ENCODE measurements at regions not wholly inside any gene's neighbourhood (a gene's known extent, or its start where the extent isn't known, plus 50 kb on each side); places are given as distances from the start of the nearest gene placed in this dataset.

DNA sequence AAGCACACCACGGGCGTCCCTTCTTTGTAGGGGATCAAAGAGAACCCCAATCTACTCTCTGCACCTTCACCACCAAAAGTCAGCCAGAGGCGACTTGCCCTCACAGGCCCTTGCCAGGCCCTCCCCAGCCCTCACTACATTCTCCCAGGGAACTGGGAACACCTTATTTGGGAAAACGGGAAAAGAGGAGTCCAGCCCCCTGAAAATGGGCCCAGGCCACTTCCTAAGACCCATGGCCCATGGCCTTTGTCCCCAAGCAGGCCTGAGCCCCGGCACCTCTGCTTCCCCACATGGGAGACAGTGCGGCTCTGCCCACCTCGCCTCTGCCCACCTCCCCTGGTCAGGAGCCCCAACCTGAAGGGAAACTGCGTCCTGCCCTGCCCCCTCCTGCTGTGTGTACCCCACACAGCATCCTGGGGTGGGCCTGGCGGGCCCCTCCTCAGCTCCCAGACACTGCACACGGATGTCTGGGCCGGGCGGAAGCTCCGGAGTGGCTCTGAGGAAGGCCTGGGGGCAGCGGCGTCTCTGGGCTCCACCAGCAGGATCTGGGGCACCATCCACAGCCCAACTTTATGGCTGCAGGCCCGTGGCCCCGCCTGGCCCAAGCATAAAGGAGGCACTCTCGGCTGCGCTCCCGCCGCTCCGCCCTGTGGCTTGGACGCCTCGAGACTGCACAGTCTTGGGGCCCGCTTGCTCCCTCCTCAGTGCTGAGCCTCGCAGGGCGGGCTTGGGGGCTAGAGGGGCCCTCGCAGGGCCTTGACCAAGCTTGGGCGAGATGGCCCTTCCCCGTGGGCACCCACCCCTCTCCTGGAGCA is 70.3 kb upstream of the GPC1 start:
- TF ChIP-seq EZH2phosphoT487 (IDR thresholded peaks at IDR 0.05; ENCODE audit: borderline replicate concordance, low read length) = no peak
- TF ChIP-seq, protein P1, sequence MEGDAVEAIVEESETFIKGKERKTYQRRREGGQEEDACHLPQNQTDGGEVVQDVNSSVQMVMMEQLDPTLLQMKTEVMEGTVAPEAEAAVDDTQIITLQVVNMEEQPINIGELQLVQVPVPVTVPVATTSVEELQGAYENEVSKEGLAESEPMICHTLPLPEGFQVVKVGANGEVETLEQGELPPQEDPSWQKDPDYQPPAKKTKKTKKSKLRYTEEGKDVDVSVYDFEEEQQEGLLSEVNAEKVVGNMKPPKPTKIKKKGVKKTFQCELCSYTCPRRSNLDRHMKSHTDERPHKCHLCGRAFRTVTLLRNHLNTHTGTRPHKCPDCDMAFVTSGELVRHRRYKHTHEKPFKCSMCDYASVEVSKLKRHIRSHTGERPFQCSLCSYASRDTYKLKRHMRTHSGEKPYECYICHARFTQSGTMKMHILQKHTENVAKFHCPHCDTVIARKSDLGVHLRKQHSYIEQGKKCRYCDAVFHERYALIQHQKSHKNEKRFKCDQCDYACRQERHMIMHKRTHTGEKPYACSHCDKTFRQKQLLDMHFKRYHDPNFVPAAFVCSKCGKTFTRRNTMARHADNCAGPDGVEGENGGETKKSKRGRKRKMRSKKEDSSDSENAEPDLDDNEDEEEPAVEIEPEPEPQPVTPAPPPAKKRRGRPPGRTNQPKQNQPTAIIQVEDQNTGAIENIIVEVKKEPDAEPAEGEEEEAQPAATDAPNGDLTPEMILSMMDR (IDR thresholded peaks at IDR 0.05; ENCODE audit: low read depth, low read length, poor library complexity, severe bottlenecking) = no peak

All from DOHH2 (cell line).